ENCODE measurements at regions not wholly inside any gene's neighbourhood (a gene's known extent, or its start where the extent isn't known, plus 50 kb on each side); places are given as distances from the start of the nearest gene placed in this dataset.
"Not testable (repeated sequence)": the region's sequence is repeated elsewhere in the genome, so short reads cannot be mapped to it uniquely, and the experiment has no call there.

DNA sequence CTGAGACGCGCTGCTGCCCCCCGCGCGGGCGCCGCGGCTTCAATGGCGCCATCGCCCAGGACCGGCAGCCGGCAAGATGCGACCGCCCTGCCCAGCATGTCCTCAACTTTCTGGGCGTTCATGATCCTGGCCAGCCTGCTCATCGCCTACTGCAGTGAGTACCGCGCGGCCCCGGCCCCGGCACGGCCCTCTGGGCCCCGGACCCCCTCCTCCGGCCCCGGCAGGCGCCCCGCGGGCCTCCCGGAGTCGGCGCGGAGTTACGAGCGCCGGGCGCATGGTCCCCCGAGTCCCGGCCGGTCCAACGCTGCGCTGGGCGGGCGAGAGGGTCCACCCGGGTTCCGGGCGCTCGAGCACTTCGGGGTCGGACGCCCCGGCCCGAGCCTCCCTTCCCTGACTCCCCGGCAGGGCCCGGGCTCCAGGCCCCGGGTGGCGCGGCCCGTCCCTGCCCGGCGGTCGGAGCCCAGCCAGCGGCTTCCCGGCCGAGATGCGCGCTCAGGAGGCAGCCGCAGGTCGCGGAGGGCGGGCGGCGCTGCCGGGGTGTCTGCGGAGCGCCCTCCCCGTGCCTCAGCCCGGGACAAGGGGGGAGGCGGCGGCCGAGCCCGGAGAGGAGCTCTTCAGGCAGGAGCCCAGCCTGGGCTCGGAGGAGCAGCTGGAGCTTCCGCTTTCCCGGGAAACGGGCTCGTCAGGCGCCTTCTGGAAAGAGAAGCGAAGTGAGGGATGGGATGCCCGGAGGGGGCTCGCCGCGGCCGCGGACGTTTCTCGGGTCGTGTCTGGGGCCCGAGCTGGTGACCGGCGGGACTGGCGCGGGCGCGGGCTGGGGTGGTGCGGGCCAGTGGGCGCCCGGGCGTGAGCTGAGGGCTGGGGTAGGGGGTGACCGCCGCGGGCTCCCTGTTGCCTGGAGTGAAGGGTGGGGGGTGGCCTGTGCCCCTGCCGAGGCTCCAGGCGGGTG is 1337.8 kb downstream of the BRD1 start:
- Histone ChIP-seq H3K27ac (no peak overlapping the region), H3K4me3 (peak overlapping the region in 3 of 5 donors; percentile 22 to 85 (median 81)), H3K4me1 (replicated peaks in 1 of 2) (no peaks in the 10 kb centered on the region)
- ATAC-seq (replicated peaks in 6 of 8), result peak in 4 of 8 experiments; percentile 18 to 44 (median 24)
- no CpG with 5 or more reads among the region's 113 CpGs for WGBS, 10 experiments
- in situ Hi-C loops (cut with MboI; ENCODE audit: low pct_unique_long_range_greater_than_20kb in 2 of 9, low sequenced_read_pairs in 9 of 9, unreplicated experiment in 9 of 9), result loop anchor here in 1 of 9 experiments (25.0 kb wide), 1 partner anchor 1678 kb away; no protein-coding TSS in a partner anchor

DNA sequence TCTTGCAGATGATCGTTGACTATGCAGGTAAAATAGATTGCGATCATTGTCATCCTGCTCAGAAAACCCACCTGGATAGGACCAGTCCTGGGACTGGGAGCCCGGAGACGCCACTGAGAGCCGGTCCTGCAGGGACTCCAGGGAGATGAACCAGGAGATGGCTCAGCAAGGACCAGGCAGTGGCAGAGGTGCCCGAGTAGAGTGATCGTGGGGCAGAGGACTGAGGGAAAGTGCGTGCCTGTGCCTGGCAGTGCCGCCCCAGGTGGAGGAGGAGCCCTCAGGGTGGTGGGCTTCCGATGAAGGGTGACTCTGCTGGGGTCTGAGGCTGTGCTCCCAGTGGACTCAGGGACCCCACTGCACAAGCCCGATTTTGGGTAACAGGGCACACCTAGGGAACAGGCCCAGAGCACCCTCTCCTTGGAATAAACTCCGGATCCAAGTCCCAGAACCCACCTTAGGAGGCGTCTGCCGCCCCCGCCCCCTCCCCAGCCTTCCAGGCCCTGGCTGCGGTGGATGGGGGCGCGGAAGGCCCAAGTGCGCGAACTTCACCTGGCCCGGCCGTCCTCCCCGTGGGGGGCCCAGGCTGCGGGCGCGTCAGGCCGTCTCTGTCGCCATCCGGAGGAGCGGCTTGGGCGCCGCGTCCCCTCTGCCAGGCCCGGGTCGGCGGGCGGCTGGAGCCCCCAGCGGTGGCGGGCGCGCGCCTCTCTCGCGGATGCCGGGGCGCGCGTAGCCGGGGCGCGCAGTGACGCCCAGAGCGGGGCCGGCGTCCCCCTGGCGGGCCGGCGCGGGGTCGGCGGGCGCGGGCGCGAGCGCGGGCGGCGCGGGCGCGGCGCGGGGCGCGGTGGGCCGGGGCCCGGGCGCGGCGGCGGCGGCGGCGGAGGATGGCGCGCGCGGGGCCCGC is 1338.8 kb downstream of the BRD1 start:
- peak overlapping the region in 2 of 5 donors; percentile 81 to 85 for H3K4me3 ChIP-seq
- no peaks in the 10 kb centered on the region for H3K4me1 ChIP-seq (replicated peaks in 1 of 2)
- no peak overlapping the region for H3K27ac ChIP-seq
- WGBS, 10 experiments, result 0 to 90% (median 61%) methylated on average over 2 to 6 of the region's 90 CpGs; no CpG with 5 or more reads in 4 of the 10 experiments
- in situ Hi-C loops (cut with MboI; ENCODE audit: low pct_unique_long_range_greater_than_20kb in 2 of 9, low sequenced_read_pairs in 9 of 9, unreplicated experiment in 9 of 9), result loop anchor here in 1 of 9 experiments (25.0 kb wide), 1 partner anchor 1677 kb away; no protein-coding TSS in a partner anchor
- ATAC-seq (replicated peaks in 6 of 8), result peak in 2 of 8 experiments; percentile 51 to 62

- no peak for ATAC-seq (replicated peaks in 6 of 8)
- no peaks in the 10 kb centered on the region for H3K4me1 ChIP-seq (replicated peaks in 1 of 2)
- no peak overlapping the region for H3K4me3 ChIP-seq
- in situ Hi-C loops (cut with MboI; ENCODE audit: low pct_unique_long_range_greater_than_20kb in 2 of 9, low sequenced_read_pairs in 9 of 9, unreplicated experiment in 9 of 9), result loop anchor here in 1 of 9 experiments (25.0 kb wide), 1 partner anchor 1676 kb away; no protein-coding TSS in a partner anchor
- 0 to 46% (median 25%) methylated on average over 1 to 4 of the region's 5 CpGs; no CpG with 5 or more reads in 6 of the 10 experiments for WGBS, 10 experiments
- no peak overlapping the region for H3K27ac ChIP-seq
Measured at GRCh38 chr22:48488149-48488551, 1339.5 kb downstream of the BRD1 start.

DNA sequence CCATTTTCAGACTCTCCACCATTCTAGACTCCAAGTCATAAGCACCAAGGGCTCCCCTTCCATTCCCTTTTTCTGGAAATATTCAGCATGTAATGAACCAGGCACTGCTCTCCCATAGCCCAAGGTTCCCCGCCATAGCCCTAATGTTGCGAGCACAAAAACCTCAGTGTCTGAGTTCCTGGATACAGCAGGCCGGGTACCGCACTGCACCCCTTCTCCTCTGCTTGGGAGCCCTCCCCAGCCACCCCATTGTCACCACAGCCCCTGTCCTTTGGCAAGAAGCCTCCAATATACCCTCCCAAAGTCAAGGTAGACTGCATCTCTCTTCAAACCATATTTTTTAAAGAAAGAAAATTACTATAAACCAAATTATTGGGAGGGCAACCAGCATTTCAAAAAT is 1341.1 kb downstream of the BRD1 start:
- in situ Hi-C loops (cut with MboI; ENCODE audit: low pct_unique_long_range_greater_than_20kb in 2 of 9, low sequenced_read_pairs in 9 of 9, unreplicated experiment in 9 of 9), result loop anchor here in 1 of 9 experiments (25.0 kb wide), 1 partner anchor 1674 kb away; no protein-coding TSS in a partner anchor
- Histone ChIP-seq H3K27ac (no peak overlapping the region), H3K4me3 (no peak overlapping the region), H3K4me1 (replicated peaks in 1 of 2) (no peaks in the 10 kb centered on the region)
- ATAC-seq (replicated peaks in 6 of 8), result no peak
- 59 to 82% (median 80%) methylated on average over 1 to 4 of the region's 4 CpGs; no CpG with 5 or more reads in 5 of the 10 experiments for WGBS, 10 experiments

GRCh38 chr22:48486134-48486532 is 1341.5 kb downstream of the BRD1 start:
- no peaks in the 10 kb centered on the region for H3K4me1 ChIP-seq (replicated peaks in 1 of 2)
- in situ Hi-C loops (cut with MboI; ENCODE audit: low pct_unique_long_range_greater_than_20kb in 2 of 9, low sequenced_read_pairs in 9 of 9, unreplicated experiment in 9 of 9), result loop anchor here in 1 of 9 experiments (25.0 kb wide), 1 partner anchor 1674 kb away; no protein-coding TSS in a partner anchor
- H3K27ac ChIP-seq, result no peak overlapping the region
- ATAC-seq (replicated peaks in 6 of 8), result no peak
- 36 to 100% (median 70%) methylated on average over 1 to 6 of the region's 11 CpGs; no CpG with 5 or more reads in 2 of the 10 experiments for WGBS, 10 experiments
- no peak overlapping the region for H3K4me3 ChIP-seq

- no peak overlapping the region for H3K4me3 ChIP-seq
- no peak overlapping the region for H3K27ac ChIP-seq
- 20 to 73% (median 57%) methylated on average over 2 to 12 of the region's 22 CpGs; no CpG with 5 or more reads in 2 of the 10 experiments for WGBS, 10 experiments
- no peaks in the 10 kb centered on the region for H3K4me1 ChIP-seq (replicated peaks in 1 of 2)
- in situ Hi-C loops (cut with MboI; ENCODE audit: low pct_unique_long_range_greater_than_20kb in 2 of 9, low sequenced_read_pairs in 9 of 9, unreplicated experiment in 9 of 9), result loop anchor here in 1 of 9 experiments (25.0 kb wide), 1 partner anchor 1673 kb away; no protein-coding TSS in a partner anchor
- no peak for ATAC-seq (replicated peaks in 6 of 8)
Measured at GRCh38 chr22:48485149-48486133, 1342.2 kb downstream of the BRD1 start.

DNA sequence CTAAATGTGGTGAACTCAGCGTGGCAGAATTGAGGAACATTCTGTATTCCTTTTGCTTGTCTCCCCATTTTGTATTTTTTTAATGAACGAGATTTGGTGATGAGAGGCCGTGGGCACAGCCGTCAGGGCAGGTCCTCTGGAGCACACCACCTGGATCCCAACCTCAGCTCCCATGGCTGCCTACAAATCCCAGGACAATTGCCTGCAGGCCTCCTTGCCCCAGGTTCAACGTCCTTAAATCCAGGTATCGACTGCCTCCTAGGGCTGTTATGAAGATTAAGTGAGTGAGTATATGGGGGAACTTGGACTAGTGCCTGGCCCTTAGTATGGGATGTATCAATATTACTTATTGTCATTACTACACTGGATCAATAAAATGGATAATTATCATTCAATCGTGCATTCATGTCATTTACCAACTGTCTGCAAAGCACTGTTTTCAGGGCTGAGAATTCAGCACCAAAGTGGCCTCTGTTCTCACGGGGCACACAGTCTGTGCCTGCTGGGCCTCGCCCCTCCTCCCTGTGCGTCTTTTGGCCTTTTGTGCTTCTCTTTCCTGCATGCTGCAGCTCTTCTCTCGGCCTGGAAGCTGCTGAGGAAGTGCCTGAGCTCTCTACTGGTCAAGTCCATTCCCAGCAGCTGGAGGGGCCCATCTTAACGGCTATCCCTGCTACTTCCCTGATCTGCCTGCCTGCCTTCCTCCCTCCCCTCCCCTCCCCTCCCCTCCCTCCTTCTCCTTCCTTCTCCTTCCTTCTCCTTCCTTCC is 1343.7 kb downstream of the BRD1 start:
- ATAC-seq (replicated peaks in 6 of 8), result no peak
- no peak overlapping the region for H3K4me3 ChIP-seq
- no peaks in the 10 kb centered on the region for H3K4me1 ChIP-seq (replicated peaks in 1 of 2)
- in situ Hi-C loops (cut with MboI; ENCODE audit: low pct_unique_long_range_greater_than_20kb in 2 of 9, low sequenced_read_pairs in 9 of 9, unreplicated experiment in 9 of 9), result loop anchor here in 1 of 9 experiments (25.0 kb wide), 1 partner anchor 1672 kb away; no protein-coding TSS in a partner anchor
- no peak overlapping the region for H3K27ac ChIP-seq
- WGBS, 10 experiments, result 31 to 100% (median 57%) methylated on average over 1 to 7 of the region's 12 CpGs

DNA sequence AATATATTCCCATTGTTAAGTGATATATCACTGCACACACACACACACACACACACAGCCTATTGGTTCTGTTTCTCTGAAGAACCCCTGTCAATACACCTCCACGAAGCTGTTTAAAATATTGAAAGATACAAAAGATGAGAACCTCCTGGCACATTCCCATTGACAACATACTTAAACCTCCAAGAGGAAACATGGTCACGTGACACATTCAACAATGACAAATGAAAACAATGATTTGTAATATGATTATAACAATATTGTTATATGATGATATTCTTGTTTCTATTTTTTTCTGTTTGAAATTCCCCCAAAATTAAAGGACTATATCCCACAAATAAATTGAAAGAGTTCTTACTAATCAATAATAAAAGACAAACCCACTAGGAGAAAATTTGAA is 1344.9 kb downstream of the BRD1 start:
- no peaks in the 10 kb centered on the region for H3K4me1 ChIP-seq (replicated peaks in 1 of 2)
- no peak overlapping the region for H3K4me3 ChIP-seq
- WGBS, 10 experiments, result 0 to 96% (median 35%) methylated on average over 1 to 2 of the region's 2 CpGs
- no peak for ATAC-seq (replicated peaks in 6 of 8)
- H3K27ac ChIP-seq, result no peak overlapping the region
- in situ Hi-C loops (cut with MboI; ENCODE audit: low pct_unique_long_range_greater_than_20kb in 2 of 9, low sequenced_read_pairs in 9 of 9, unreplicated experiment in 9 of 9), result loop anchor here in 1 of 9 experiments (25.0 kb wide), 1 partner anchor 1670 kb away; no protein-coding TSS in a partner anchor

- H3K4me3 ChIP-seq; ATAC-seq (replicated peaks in 6 of 8); H3K4me1 ChIP-seq (replicated peaks in 1 of 2); H3K27ac ChIP-seq: not testable (repeated sequence)
- 42 to 100% (median 87%) methylated on average over 3 to 7 of the region's 11 CpGs; no CpG with 5 or more reads in 2 of the 10 experiments for WGBS, 10 experiments
- in situ Hi-C loops (cut with MboI; ENCODE audit: low pct_unique_long_range_greater_than_20kb in 2 of 9, low sequenced_read_pairs in 9 of 9, unreplicated experiment in 9 of 9), result loop anchor here in 1 of 9 experiments (25.0 kb wide), 1 partner anchor 1670 kb away; no protein-coding TSS in a partner anchor
Measured at GRCh38 chr22:48482198-48482597, 1345.5 kb downstream of the BRD1 start.

- H3K27ac ChIP-seq, result no peak overlapping the region
- in situ Hi-C loops (cut with MboI; ENCODE audit: low pct_unique_long_range_greater_than_20kb in 2 of 9, low sequenced_read_pairs in 9 of 9, unreplicated experiment in 9 of 9), result loop anchor here in 1 of 9 experiments (25.0 kb wide), 1 partner anchor 1669 kb away; no protein-coding TSS in a partner anchor
- ATAC-seq (replicated peaks in 6 of 8), result no peak
- no peaks in the 10 kb centered on the region for H3K4me1 ChIP-seq (replicated peaks in 1 of 2)
- 93 to 100% (median 100%) methylated on average over 1 to 2 of the region's 2 CpGs; no CpG with 5 or more reads in 6 of the 10 experiments for WGBS, 10 experiments
- no peak overlapping the region for H3K4me3 ChIP-seq
Measured at GRCh38 chr22:48481748-48482147, 1345.9 kb downstream of the BRD1 start.
